ENCODE measurements at regions not wholly inside any gene's neighbourhood (a gene's known extent, or its start where the extent isn't known, plus 50 kb on each side); places are given as distances from the start of the nearest gene placed in this dataset.

DNA sequence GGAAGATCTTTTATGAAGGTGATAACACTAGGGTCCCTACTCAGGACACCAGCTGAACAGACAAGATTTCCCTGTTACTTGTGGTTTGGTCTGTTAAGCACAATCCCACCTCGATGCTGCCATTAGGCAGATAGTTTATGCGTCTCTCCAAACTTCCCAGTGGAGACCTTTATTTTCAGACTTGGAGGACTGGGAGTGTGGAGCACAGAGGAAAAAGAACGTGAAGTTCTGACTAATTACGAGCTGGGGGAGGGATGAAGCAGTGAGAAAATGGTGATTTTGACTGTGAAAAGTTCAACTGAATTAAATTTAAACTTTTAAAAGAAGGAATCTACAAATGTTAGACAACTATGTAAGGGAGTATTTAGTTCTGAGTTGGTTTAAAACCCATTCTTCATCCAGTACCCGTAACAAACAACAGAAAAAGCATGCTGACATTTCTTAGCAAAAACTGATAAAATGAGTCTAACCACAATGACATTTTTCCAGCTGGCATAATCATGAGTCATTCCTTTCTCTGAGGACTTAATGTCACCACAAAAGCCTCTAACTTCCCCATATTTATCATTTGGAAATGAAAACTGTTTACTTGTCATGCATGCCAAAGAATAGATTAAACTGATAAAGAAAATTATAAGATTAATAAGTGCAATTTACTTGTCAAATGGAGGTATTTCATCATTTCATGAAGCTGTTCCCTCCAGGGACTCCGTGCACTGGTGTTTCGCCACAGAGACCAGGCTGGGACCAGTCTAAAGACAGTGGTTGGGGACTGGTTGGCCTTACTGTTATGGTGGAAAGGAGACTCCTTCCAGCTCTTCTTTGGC is 113.3 kb upstream of the SSTR4 start (continued):
- TF ChIP-seq, protein P1, sequence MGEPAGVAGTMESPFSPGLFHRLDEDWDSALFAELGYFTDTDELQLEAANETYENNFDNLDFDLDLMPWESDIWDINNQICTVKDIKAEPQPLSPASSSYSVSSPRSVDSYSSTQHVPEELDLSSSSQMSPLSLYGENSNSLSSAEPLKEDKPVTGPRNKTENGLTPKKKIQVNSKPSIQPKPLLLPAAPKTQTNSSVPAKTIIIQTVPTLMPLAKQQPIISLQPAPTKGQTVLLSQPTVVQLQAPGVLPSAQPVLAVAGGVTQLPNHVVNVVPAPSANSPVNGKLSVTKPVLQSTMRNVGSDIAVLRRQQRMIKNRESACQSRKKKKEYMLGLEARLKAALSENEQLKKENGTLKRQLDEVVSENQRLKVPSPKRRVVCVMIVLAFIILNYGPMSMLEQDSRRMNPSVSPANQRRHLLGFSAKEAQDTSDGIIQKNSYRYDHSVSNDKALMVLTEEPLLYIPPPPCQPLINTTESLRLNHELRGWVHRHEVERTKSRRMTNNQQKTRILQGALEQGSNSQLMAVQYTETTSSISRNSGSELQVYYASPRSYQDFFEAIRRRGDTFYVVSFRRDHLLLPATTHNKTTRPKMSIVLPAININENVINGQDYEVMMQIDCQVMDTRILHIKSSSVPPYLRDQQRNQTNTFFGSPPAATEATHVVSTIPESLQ (CRISPR knock-in tag; IDR thresholded peaks at IDR 0.05): no peak
- TF ChIP-seq MED1 (CRISPR knock-in tag; IDR thresholded peaks at IDR 0.05; ENCODE audit: borderline replicate concordance) (no peak), MCM7 (IDR thresholded peaks at IDR 0.05) (no peak), PRMT5 (CRISPR knock-in tag; IDR thresholded peaks at IDR 0.05) (no peak), ZNF586 (CRISPR knock-in tag; conservative IDR thresholded peaks at IDR 0.05) (no peak), FUS (optimal IDR thresholded peaks at IDR 0.05; ENCODE audit: low read depth, low read length) (no peak), CREB1 (IDR thresholded peaks at IDR 0.05) (no peak), CREB1 (CRISPR knock-in tag; IDR thresholded peaks at IDR 0.05) (no peak), LARP7 (IDR thresholded peaks at IDR 0.05) (no peak), HSF4 (CRISPR knock-in tag; IDR thresholded peaks at IDR 0.05; ENCODE audit: borderline replicate concordance) (no peak), RBM17 (IDR thresholded peaks at IDR 0.05; ENCODE audit: borderline replicate concordance, low read depth, low read length) (no peak), NR2F6 (CRISPR knock-in tag; IDR thresholded peaks at IDR 0.05) (no peak), PML (IDR thresholded peaks at IDR 0.05; ENCODE audit: low read length) (no peak), BCL6 (CRISPR knock-in tag; IDR thresholded peaks at IDR 0.05) (no peak)
- TF ChIP-seq, protein P2, sequence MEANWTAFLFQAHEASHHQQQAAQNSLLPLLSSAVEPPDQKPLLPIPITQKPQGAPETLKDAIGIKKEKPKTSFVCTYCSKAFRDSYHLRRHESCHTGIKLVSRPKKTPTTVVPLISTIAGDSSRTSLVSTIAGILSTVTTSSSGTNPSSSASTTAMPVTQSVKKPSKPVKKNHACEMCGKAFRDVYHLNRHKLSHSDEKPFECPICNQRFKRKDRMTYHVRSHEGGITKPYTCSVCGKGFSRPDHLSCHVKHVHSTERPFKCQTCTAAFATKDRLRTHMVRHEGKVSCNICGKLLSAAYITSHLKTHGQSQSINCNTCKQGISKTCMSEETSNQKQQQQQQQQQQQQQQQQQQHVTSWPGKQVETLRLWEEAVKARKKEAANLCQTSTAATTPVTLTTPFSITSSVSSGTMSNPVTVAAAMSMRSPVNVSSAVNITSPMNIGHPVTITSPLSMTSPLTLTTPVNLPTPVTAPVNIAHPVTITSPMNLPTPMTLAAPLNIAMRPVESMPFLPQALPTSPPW (CRISPR knock-in tag; IDR thresholded peaks at IDR 0.05): peak; percentile 48
- TF ChIP-seq, protein P3, sequence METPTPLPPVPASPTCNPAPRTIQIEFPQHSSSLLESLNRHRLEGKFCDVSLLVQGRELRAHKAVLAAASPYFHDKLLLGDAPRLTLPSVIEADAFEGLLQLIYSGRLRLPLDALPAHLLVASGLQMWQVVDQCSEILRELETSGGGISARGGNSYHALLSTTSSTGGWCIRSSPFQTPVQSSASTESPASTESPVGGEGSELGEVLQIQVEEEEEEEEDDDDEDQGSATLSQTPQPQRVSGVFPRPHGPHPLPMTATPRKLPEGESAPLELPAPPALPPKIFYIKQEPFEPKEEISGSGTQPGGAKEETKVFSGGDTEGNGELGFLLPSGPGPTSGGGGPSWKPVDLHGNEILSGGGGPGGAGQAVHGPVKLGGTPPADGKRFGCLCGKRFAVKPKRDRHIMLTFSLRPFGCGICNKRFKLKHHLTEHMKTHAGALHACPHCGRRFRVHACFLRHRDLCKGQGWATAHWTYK (CRISPR knock-in tag; IDR thresholded peaks at IDR 0.05): no peak
- TF ChIP-seq, protein P4, sequence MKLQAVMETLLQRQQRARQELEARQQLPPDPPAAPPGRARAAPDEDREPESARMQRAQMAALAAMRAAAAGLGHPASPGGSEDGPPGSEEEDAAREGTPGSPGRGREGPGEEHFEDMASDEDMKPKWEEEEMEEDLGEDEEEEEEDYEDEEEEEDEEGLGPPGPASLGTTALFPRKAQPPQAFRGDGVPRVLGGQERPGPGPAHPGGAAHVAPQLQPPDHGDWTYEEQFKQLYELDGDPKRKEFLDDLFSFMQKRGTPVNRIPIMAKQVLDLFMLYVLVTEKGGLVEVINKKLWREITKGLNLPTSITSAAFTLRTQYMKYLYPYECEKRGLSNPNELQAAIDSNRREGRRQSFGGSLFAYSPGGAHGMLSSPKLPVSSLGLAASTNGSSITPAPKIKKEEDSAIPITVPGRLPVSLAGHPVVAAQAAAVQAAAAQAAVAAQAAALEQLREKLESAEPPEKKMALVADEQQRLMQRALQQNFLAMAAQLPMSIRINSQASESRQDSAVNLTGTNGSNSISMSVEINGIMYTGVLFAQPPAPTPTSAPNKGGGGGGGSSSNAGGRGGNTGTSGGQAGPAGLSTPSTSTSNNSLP (IDR thresholded peaks at IDR 0.05; ENCODE audit: borderline replicate concordance, low read depth, low read length): peak; percentile 66; the same call in 1 of the 2 replicates
- TF ChIP-seq, protein P5, sequence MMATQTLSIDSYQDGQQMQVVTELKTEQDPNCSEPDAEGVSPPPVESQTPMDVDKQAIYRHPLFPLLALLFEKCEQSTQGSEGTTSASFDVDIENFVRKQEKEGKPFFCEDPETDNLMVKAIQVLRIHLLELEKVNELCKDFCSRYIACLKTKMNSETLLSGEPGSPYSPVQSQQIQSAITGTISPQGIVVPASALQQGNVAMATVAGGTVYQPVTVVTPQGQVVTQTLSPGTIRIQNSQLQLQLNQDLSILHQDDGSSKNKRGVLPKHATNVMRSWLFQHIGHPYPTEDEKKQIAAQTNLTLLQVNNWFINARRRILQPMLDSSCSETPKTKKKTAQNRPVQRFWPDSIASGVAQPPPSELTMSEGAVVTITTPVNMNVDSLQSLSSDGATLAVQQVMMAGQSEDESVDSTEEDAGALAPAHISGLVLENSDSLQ (IDR thresholded peaks at IDR 0.05): peak; percentile 67
- TF ChIP-seq, protein P6, sequence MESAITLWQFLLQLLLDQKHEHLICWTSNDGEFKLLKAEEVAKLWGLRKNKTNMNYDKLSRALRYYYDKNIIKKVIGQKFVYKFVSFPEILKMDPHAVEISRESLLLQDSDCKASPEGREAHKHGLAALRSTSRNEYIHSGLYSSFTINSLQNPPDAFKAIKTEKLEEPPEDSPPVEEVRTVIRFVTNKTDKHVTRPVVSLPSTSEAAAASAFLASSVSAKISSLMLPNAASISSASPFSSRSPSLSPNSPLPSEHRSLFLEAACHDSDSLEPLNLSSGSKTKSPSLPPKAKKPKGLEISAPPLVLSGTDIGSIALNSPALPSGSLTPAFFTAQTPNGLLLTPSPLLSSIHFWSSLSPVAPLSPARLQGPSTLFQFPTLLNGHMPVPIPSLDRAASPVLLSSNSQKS (CRISPR knock-in tag; IDR thresholded peaks at IDR 0.05): no peak

All from K562 (cell line).